Erythroblast (primary cell): ENCODE measurements at regions not wholly inside any gene's neighbourhood (a gene's known extent, or its start where the extent isn't known, plus 50 kb on each side); places are given as distances from the start of the nearest gene placed in this dataset.

Experiments used
- GATA1 ChIP-seq: IDR thresholded peaks from 2 replicates; pipeline ENCODE4 v1.6.1; 2011; ENCODE audit warnings: low read depth, mild to moderate bottlenecking, control low read depth, low read length, moderate library complexity
- POLR2A ChIP-seq: IDR thresholded peaks from 2 replicates; pipeline ENCODE4 v1.6.1; 2011; ENCODE audit warnings: mild to moderate bottlenecking, low read length

GRCh38 chr11:34566208-34566551 is 52.6 kb upstream of the ELF5 start:
- TF ChIP-seq POLR2A = no peak
- no peak for TF ChIP-seq GATA1
